Pancreas (tissue), 10 donors: ENCODE measurements at regions not wholly inside any gene's neighbourhood (a gene's known extent, or its start where the extent isn't known, plus 50 kb on each side); places are given as distances from the start of the nearest gene placed in this dataset.
A peak's percentile ranks its signal among the peaks of the same experiment; 100 is the strongest.

ENCODE experiments used
- ATAC-seq, 4 donors: fragments of 200-7000 bp; cut with Tn5 transposase; one replicate each; pipeline versions ENCODE4 v1.8.0 to v1.9.1; 2020; ENCODE audit warnings: mild to moderate bottlenecking in 4 of 4, moderate library complexity in 4 of 4
- DNase-seq, 6 donors: peaks; one replicate each; pipeline ENCODE4 v3.0.0-alpha.2; 2020
- FAIRE-seq: peaks from 2 replicates; lab custom pipeline; 2012; peaks lifted over from hg19 to GRCh38; lab: Jason Lieb, UNC
- H3K27ac ChIP-seq, 4 donors: fragments of 200-600 bp; sonication (generic); 1 replicate in 3 of 4; 2 replicates in 1 of 4; pipeline versions ENCODE4 v1.5.0 to v1.8.0; 2020
- H3K27me3 ChIP-seq, 4 donors: fragments of 200-600 bp; one replicate each; pipeline ENCODE4 v1.8.0; 2021
- H3K36me3 ChIP-seq, 3 donors: fragments of 200-600 bp; sonication (generic) in 1 of 3; one replicate each; pipeline versions ENCODE4 v1.5.0 to v1.8.0; 2020 to 2021
- H3K4me1 ChIP-seq, 3 donors: fragments of 200-600 bp; one replicate each; pipeline ENCODE4 v1.8.0; 2021
- H3K4me3 ChIP-seq, 4 donors: fragments of 200-600 bp; sonication (generic) in 2 of 4; one replicate each; pipeline versions ENCODE4 v1.5.0 to v1.8.0; 2020 to 2021
- H3K9me3 ChIP-seq, 4 donors: fragments of 200-600 bp; one replicate each; pipeline ENCODE4 v1.8.0; 2021
- WGBS, 2 donors: extraction: QIAGEN DNeasy Blood & Tissue Kit; methylation state at CpG; one replicate each; pipeline ENCODE4 v1.1.7; 2013; 5-methylcytosine and 5-hydroxymethylcytosine counted together
- intact Hi-C, 3 donors: fragments of 100-400 bp; cut with DNase I; formaldehyde crosslinking; loops; one replicate each; pipeline versions ENCODE4 v1.11.1 to v1.14.2; 2022
- TF ChIP-seq, protein P1 (sequence below), 4 donors: fragments of 200-600 bp; sonication (generic) in 3 of 4; IDR thresholded peaks; one replicate each; pipeline versions ENCODE4 v1.5.0 to v1.8.0; 2021; ENCODE audit warnings: antibody characterized with exemption in 4 of 4
- donor health status: healthy with polysubstance abuse.
- donor health status: DM: no; HTN: no; CAD: no; lungs with moderate emphysema.
- donor health status: DM: no; HTN: no; CAD: no.
- donor health status: control.
- donor health status: control.
- donor health status: Bipolar disorder and iron deficiency.
- donor health status: DM: yes; HTN: yes; CAD: no.
- donor health status: DM: no; HTN: no; CAD: no.
- donor health status: DM: no; HTN: no; CAD: no.
- donor health status: DM: yes; HTN: yes; CAD: no.

DNA sequence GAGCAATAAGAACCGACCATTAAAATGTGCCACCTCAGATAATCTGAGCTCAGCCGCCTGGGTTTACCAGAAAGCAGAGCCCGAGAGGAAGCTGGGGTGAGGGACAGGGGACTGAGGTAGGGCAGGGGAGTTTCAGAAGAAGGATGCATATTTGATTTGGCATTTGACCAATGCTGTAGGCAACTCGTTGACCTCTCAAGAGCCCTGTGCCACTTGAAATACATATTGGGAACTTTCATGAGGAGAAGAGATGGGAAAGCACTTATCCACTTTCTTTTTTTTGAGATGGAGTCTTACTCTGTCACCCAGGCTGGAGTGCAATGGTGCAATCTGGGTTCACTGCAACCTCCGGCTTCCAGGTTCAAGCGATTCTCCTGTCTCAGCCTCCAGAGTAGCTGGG, 148.4 kb upstream of the SPRED2 start:
- Histone ChIP-seq H3K4me3 (no peak overlapping the region), H3K27me3 (no peaks in the 10 kb centered on the region), H3K27ac (no peak overlapping the region), H3K9me3 (no peaks in the 10 kb centered on the region), H3K36me3 (no peaks in the 10 kb centered on the region), H3K4me1 (no peaks in the 10 kb centered on the region)
- no peak for DNase-seq
- no peak for FAIRE-seq
- intact Hi-C loops: no loop called here
- TF ChIP-seq, protein P1, sequence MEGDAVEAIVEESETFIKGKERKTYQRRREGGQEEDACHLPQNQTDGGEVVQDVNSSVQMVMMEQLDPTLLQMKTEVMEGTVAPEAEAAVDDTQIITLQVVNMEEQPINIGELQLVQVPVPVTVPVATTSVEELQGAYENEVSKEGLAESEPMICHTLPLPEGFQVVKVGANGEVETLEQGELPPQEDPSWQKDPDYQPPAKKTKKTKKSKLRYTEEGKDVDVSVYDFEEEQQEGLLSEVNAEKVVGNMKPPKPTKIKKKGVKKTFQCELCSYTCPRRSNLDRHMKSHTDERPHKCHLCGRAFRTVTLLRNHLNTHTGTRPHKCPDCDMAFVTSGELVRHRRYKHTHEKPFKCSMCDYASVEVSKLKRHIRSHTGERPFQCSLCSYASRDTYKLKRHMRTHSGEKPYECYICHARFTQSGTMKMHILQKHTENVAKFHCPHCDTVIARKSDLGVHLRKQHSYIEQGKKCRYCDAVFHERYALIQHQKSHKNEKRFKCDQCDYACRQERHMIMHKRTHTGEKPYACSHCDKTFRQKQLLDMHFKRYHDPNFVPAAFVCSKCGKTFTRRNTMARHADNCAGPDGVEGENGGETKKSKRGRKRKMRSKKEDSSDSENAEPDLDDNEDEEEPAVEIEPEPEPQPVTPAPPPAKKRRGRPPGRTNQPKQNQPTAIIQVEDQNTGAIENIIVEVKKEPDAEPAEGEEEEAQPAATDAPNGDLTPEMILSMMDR (IDR thresholded peaks at IDR 0.05): no peak
- no peak for ATAC-seq
- 72% methylated on average over 6 of the region's 6 CpGs for WGBS, 2 donors

DNA sequence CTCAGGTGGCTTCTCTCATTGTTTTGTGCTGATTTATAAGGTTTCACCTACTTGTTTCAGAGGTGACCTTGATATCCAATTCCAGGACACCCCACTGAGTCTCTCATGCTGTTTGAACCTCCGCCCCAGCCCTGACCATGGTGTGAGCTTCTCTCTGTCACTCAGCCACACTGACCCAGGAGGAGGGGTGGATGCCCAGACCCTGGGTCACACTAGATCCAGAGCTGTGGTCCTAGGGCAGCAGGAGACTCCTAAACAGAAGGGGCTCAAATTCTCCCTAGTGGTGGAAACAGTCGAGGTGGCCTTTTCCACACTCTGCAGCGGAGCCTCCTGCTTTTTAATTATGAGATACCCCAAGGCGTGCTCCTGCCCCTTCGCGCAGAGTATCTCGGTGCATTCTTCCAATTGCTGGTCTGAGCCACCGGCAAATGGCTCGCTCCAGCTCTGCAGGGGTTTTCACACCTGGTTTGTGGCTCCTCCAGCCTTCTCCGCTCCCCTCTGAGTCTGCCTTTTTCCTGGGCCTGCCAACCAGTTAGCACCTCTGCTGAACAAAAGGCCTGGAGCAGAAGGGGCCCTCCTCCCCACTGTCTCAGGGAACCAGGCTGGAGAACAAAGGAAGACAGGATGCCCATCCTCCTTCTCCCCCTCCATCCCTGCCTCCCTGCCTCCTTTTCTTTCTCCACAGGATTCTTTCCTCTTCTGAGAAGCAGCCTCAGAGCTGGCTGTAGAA, 147.3 kb upstream of the SPRED2 start:
- no peaks in the 10 kb centered on the region for H3K9me3 ChIP-seq
- H3K27me3 ChIP-seq: no peaks in the 10 kb centered on the region
- H3K27ac ChIP-seq: no peak overlapping the region
- FAIRE-seq: no peak
- H3K36me3 ChIP-seq: no peaks in the 10 kb centered on the region
- ATAC-seq: no peak
- DNase-seq: no peak
- H3K4me1 ChIP-seq: no peaks in the 10 kb centered on the region
- H3K4me3 ChIP-seq: no peak overlapping the region
- WGBS, 2 donors: 57 to 69% methylated on average over 10 of the region's 10 CpGs
- intact Hi-C loops: no loop called here
- TF ChIP-seq, protein P1 (IDR thresholded peaks at IDR 0.05): no peak

DNA sequence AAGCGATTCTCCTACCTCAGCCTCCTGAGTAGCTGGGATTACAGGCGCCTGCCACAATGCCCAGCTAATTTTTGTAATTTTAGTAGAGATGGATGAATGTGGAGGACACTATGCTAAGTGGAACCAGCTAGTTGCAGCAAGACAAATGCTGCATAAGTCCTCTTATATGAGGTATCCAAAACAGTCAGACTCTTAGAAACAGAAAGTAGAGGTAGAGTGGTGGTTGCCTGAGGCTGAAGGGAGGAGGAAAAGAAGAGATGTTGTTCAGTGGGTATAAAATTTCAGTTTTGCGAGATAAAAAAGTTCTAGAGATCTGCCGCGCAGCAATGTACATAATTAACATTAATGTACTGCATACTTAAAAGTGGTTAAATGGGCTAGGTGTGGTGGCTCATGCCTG, 145.3 kb upstream of the SPRED2 start:
- TF ChIP-seq, protein P1 (IDR thresholded peaks at IDR 0.05): no peak
- no peaks in the 10 kb centered on the region for H3K4me1 ChIP-seq
- H3K4me3 ChIP-seq: no peak overlapping the region
- intact Hi-C loops: no loop called here
- ATAC-seq: no peak
- no peaks in the 10 kb centered on the region for H3K36me3 ChIP-seq
- WGBS, 2 donors: 80 to 87% methylated on average over 5 of the region's 5 CpGs
- H3K27me3 ChIP-seq: no peaks in the 10 kb centered on the region
- H3K27ac ChIP-seq: no peak overlapping the region
- no peak for FAIRE-seq
- no peak for DNase-seq
- no peaks in the 10 kb centered on the region for H3K9me3 ChIP-seq

DNA sequence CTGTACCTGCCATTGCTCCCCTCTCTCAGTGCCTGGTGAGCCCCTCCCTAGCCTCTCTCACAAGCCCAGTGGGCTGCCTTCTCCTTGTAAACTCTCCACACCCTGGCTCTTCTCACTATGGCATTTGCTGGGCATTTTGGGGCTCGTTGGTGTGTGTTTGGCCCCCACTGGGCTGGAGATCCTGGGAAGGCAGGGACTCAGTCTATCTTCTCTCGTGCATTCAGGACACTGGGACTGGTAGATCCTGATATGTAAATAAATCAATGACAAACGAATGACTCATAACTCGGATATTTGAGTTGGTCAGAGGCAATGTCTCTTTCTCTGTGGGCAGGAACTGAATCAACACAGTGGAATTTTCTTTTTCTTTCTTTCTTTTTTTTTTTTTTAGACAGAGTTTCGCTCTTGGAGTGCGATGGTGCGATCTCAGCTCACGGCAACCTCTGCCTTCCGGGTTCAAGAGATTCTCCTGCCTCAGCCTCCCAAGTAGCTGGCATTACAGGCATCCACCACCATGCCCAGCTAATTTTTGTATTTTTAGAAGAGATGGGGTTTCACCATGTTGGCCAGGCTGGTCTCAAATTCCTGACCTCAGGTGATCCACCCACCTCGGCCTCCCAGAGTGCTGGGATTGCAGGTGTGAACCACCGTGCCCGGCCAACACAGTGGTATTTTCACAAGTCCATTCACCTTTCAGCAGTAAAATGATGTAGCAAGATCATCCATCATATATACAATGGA, 144.6 kb upstream of the SPRED2 start:
- TF ChIP-seq, protein P1 (IDR thresholded peaks at IDR 0.05): no peak
- Histone ChIP-seq H3K27me3 (no peaks in the 10 kb centered on the region), H3K36me3 (no peaks in the 10 kb centered on the region), H3K27ac (peak overlapping the region in 1 of 4 donors; percentile 15), H3K4me3 (no peak overlapping the region), H3K4me1 (no peaks in the 10 kb centered on the region), H3K9me3 (no peaks in the 10 kb centered on the region)
- intact Hi-C loops: no loop called here
- DNase-seq (no peak), FAIRE-seq (no peak), ATAC-seq (peak in 3 of 4 donors; percentile 40 to 78 (median 71))
- WGBS, 2 donors: 46 to 54% methylated on average over 12 of the region's 12 CpGs

DNA sequence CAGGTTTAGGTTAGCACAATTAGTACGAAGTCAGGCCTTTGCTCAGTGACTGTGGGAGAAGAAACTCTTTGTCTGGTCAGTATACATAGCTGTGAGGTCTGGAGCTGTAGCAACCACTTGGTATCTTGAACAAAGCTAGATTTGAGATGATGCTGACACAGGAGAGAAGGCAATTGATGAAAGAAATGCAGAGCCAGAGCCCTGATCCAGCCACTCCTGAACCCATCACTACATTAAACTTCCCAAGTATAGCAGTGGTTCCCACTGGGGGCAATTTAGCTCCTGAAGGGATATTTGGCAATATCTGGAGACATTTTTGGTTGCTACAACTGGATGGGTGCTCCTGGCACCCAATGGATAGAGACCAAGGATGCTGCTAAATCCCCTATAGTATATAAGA, 143.9 kb upstream of the SPRED2 start:
- ATAC-seq (no peak), DNase-seq (no peak), FAIRE-seq (no peak)
- Histone ChIP-seq H3K9me3 (no peaks in the 10 kb centered on the region), H3K27me3 (no peaks in the 10 kb centered on the region), H3K27ac (no peak overlapping the region), H3K36me3 (no peaks in the 10 kb centered on the region), H3K4me1 (no peaks in the 10 kb centered on the region), H3K4me3 (no peak overlapping the region)
- intact Hi-C loops: no loop called here
- TF ChIP-seq, protein P1 (IDR thresholded peaks at IDR 0.05): no peak
- WGBS, 2 donors: 62 to 70% methylated on average over 1 of the region's 1 CpG
